GM12878 (cell line): ENCODE measurements at regions not wholly inside any gene's neighbourhood (a gene's known extent, or its start where the extent isn't known, plus 50 kb on each side); places are given as distances from the start of the nearest gene placed in this dataset.

ENCODE experiments used
- POLR2A ChIP-seq: IDR thresholded peaks from 2 replicates; pipeline ENCODE4 v1.6.1; 2011; ENCODE audit warnings: low read depth, mild to moderate bottlenecking, low read length
- TF ChIP-seq, protein P1 (sequence below): IDR thresholded peaks from 2 replicates; pipeline ENCODE4 v1.6.1; 2011; ENCODE audit warnings: borderline replicate concordance, low read depth, mild to moderate bottlenecking, moderate library complexity, low read length; ENCODE audit not compliant: insufficient read depth, poor library complexity, severe bottlenecking

DNA sequence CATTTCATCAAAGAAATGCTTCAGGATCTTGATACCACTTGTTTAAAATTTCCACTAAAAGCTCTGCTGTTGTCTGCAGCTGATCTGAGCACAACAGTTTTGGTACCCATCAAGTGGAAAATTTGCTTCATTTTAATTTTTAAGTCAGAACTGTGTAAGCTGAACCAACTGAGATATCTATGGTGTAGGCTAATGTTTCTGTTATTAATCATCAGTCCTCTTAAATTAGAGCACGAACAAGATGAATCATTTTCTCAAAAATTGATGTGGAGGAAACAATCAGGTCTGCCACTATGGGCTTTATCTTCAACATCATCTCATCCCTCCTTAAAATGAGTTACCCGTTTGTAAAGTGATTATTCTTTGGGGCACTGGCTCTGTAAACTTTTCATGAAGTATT, 221.5 kb upstream of the NBEA start:
- TF ChIP-seq, protein P1, sequence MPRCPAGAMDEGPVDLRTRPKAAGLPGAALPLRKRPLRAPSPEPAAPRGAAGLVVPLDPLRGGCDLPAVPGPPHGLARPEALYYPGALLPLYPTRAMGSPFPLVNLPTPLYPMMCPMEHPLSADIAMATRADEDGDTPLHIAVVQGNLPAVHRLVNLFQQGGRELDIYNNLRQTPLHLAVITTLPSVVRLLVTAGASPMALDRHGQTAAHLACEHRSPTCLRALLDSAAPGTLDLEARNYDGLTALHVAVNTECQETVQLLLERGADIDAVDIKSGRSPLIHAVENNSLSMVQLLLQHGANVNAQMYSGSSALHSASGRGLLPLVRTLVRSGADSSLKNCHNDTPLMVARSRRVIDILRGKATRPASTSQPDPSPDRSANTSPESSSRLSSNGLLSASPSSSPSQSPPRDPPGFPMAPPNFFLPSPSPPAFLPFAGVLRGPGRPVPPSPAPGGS = no peak
- no peak for TF ChIP-seq POLR2A
